ENCODE measurements at regions not wholly inside any gene's neighbourhood (a gene's known extent, or its start where the extent isn't known, plus 50 kb on each side); places are given as distances from the start of the nearest gene placed in this dataset.

GRCh38 chr9:105052346-105052745, 124.4 kb upstream of the ABCA1 start:
- TF ChIP-seq, protein P1, sequence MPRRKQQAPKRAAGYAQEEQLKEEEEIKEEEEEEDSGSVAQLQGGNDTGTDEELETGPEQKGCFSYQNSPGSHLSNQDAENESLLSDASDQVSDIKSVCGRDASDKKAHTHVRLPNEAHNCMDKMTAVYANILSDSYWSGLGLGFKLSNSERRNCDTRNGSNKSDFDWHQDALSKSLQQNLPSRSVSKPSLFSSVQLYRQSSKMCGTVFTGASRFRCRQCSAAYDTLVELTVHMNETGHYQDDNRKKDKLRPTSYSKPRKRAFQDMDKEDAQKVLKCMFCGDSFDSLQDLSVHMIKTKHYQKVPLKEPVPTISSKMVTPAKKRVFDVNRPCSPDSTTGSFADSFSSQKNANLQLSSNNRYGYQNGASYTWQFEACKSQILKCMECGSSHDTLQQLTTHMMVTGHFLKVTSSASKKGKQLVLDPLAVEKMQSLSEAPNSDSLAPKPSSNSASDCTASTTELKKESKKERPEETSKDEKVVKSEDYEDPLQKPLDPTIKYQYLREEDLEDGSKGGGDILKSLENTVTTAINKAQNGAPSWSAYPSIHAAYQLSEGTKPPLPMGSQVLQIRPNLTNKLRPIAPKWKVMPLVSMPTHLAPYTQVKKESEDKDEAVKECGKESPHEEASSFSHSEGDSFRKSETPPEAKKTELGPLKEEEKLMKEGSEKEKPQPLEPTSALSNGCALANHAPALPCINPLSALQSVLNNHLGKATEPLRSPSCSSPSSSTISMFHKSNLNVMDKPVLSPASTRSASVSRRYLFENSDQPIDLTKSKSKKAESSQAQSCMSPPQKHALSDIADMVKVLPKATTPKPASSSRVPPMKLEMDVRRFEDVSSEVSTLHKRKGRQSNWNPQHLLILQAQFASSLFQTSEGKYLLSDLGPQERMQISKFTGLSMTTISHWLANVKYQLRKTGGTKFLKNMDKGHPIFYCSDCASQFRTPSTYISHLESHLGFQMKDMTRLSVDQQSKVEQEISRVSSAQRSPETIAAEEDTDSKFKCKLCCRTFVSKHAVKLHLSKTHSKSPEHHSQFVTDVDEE (CRISPR knock-in tag; IDR thresholded peaks at IDR 0.05) = no peak
- TF ChIP-seq, protein P2, sequence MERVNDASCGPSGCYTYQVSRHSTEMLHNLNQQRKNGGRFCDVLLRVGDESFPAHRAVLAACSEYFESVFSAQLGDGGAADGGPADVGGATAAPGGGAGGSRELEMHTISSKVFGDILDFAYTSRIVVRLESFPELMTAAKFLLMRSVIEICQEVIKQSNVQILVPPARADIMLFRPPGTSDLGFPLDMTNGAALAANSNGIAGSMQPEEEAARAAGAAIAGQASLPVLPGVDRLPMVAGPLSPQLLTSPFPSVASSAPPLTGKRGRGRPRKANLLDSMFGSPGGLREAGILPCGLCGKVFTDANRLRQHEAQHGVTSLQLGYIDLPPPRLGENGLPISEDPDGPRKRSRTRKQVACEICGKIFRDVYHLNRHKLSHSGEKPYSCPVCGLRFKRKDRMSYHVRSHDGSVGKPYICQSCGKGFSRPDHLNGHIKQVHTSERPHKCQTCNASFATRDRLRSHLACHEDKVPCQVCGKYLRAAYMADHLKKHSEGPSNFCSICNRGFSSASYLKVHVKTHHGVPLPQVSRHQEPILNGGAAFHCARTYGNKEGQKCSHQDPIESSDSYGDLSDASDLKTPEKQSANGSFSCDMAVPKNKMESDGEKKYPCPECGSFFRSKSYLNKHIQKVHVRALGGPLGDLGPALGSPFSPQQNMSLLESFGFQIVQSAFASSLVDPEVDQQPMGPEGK (CRISPR knock-in tag; IDR thresholded peaks at IDR 0.05; ENCODE audit: borderline replicate concordance) = no peak
- TF ChIP-seq OSR1 (CRISPR knock-in tag; IDR thresholded peaks at IDR 0.05) (no peak), CREB5 (CRISPR knock-in tag; IDR thresholded peaks at IDR 0.05; ENCODE audit: low read depth) (no peak), ZNF8 (CRISPR knock-in tag; IDR thresholded peaks at IDR 0.05) (no peak), ZFP3 (CRISPR knock-in tag; IDR thresholded peaks at IDR 0.05) (no peak), SNAI2 (CRISPR knock-in tag; IDR thresholded peaks at IDR 0.05) (no peak), TCF4 (CRISPR knock-in tag; IDR thresholded peaks at IDR 0.05; ENCODE audit: borderline replicate concordance) (no peak), PPARA (CRISPR knock-in tag; IDR thresholded peaks at IDR 0.05; ENCODE audit: borderline replicate concordance) (no peak), ZC3H10 (CRISPR knock-in tag; IDR thresholded peaks at IDR 0.05) (no peak), RARB (CRISPR knock-in tag; IDR thresholded peaks at IDR 0.05) (no peak)
